ENCODE measurements at regions not wholly inside any gene's neighbourhood (a gene's known extent, or its start where the extent isn't known, plus 50 kb on each side); places are given as distances from the start of the nearest gene placed in this dataset.
"Not testable (repeated sequence)": the region's sequence is repeated elsewhere in the genome, so short reads cannot be mapped to it uniquely, and the experiment has no call there.

- ATAC-seq = peak; percentile 89
- no peak for DNase-seq (ENCODE audit: low spot score)
Measured at GRCh38 chr6:167661552-167662044, 165.1 kb upstream of the AFDN start.

GRCh38 chr6:167662075-167662880 is 164.4 kb upstream of the AFDN start:
- DNase-seq (ENCODE audit: low spot score) = no peak
- no peak for ATAC-seq

GRCh38 chr6:167662881-167663205 is 163.9 kb upstream of the AFDN start:
- DNase-seq (ENCODE audit: low spot score) (no peak), ATAC-seq (no peak)

GRCh38 chr6:167663316-167663715 is 163.4 kb upstream of the AFDN start:
- no peak for ATAC-seq
- DNase-seq (ENCODE audit: low spot score) = no peak

GRCh38 chr6:167663784-167664443 is 162.8 kb upstream of the AFDN start:
- DNase-seq (ENCODE audit: low spot score) = no peak
- ATAC-seq = no peak

- DNase-seq (ENCODE audit: low spot score) = no peak
- no peak for ATAC-seq
Measured at GRCh38 chr6:167664678-167665660, 161.7 kb upstream of the AFDN start.

GRCh38 chr6:167665698-167666330 is 160.9 kb upstream of the AFDN start:
- DNase-seq (ENCODE audit: low spot score) = no peak
- ATAC-seq = no peak

- DNase-seq (ENCODE audit: low spot score) (no peak), ATAC-seq (no peak)
Measured at GRCh38 chr6:167666571-167667203, 160.0 kb upstream of the AFDN start.

- peak; percentile 1 for ATAC-seq
Measured at GRCh38 chr6:167667204-167668018, 159.3 kb upstream of the AFDN start.

GRCh38 chr6:167668019-167668753 is 158.5 kb upstream of the AFDN start:
- ATAC-seq (peak; percentile 84), DNase-seq (ENCODE audit: low spot score) (peak; percentile 95)

More at GRCh38 chr6:167667204-167668018, 159.3 kb upstream of the AFDN start:
- DNase-seq (ENCODE audit: low spot score) = no peak

GRCh38 chr6:167668754-167669552 is 157.8 kb upstream of the AFDN start:
- peak; percentile 31 for ATAC-seq
- DNase-seq (ENCODE audit: low spot score) = no peak

GRCh38 chr6:167669553-167669849 is 157.2 kb upstream of the AFDN start:
- no peak for ATAC-seq

GRCh38 chr6:167669870-167670802 is 156.6 kb upstream of the AFDN start:
- ATAC-seq (no peak), DNase-seq (ENCODE audit: low spot score) (no peak)

More at GRCh38 chr6:167669553-167669849, 157.2 kb upstream of the AFDN start:
- no peak for DNase-seq (ENCODE audit: low spot score)

- DNase-seq (ENCODE audit: low spot score) (peak; percentile 70), ATAC-seq (peak; percentile 42)
Measured at GRCh38 chr6:167670938-167671338, 155.8 kb upstream of the AFDN start.

- ATAC-seq; DNase-seq (ENCODE audit: low spot score): not testable (repeated sequence)
Measured at GRCh38 chr6:167671379-167671976, 155.2 kb upstream of the AFDN start.

GRCh38 chr6:167671977-167672687 is 154.6 kb upstream of the AFDN start:
- ATAC-seq (no peak), DNase-seq (ENCODE audit: low spot score) (no peak)

Data from left lobe of liver (tissue), 2 donors.